SK-N-SH treated with all-trans-retinoic acid at 6 μM for 48 hours (cell line): ENCODE measurements at regions not wholly inside any gene's neighbourhood (a gene's known extent, or its start where the extent isn't known, plus 50 kb on each side); places are given as distances from the start of the nearest gene placed in this dataset.

Experiments
- ATAC-seq: fragments of 200-7000 bp; cut with Tn5 transposase; 3 replicates; pipeline ENCODE4 v1.9.1; 2020; ENCODE audit warnings: mild to moderate bottlenecking, moderate library complexity
- ARNTL ChIP-seq: fragments of 450-650 bp; formaldehyde crosslinking; IDR thresholded peaks from 2 replicates; pipeline ENCODE4 v1.5.0; 2020; ENCODE audit warnings: low read depth, mild to moderate bottlenecking, moderate library complexity, borderline replicate concordance
- BACH2 ChIP-seq: fragments of 250-450 bp; sonication (Bioruptor Pico); IDR thresholded peaks from 2 replicates; pipeline ENCODE4 v1.9.0; 2021; ENCODE audit warnings: mild to moderate bottlenecking, borderline replicate concordance
- CSDC2 ChIP-seq: fragments of 250-450 bp; sonication (Bioruptor Pico); IDR thresholded peaks from 2 replicates; pipeline ENCODE4 v1.5.0; 2020; ENCODE audit warnings: mild to moderate bottlenecking, moderate library complexity
- ESRRG ChIP-seq: fragments of 250-450 bp; sonication (Bioruptor Pico); IDR thresholded peaks from 2 replicates; pipeline ENCODE4 v1.6.1; 2021; ENCODE audit warnings: mild to moderate bottlenecking
- GLIS3 ChIP-seq: fragments of 250-450 bp; sonication (Bioruptor Pico); IDR thresholded peaks from 2 replicates; pipeline ENCODE4 v1.5.0; 2020; ENCODE audit warnings: mild to moderate bottlenecking, moderate library complexity
- ISL1 ChIP-seq: fragments of 250-450 bp; sonication (Bioruptor Pico); IDR thresholded peaks from 2 replicates; pipeline ENCODE4 v2.1.2; 2022; ENCODE audit warnings: mild to moderate bottlenecking, moderate library complexity
- OSR1 ChIP-seq: fragments of 250-450 bp; sonication (Bioruptor Pico); IDR thresholded peaks from 2 replicates; pipeline ENCODE4 v1.8.0; 2022; ENCODE audit warnings: moderate library complexity, mild to moderate bottlenecking, inconsistent platforms
- PATZ1 ChIP-seq: fragments of 250-450 bp; sonication (Bioruptor Pico); IDR thresholded peaks from 2 replicates; pipeline ENCODE4 v1.8.0; 2020; ENCODE audit warnings: mild to moderate bottlenecking, moderate library complexity, borderline replicate concordance
- POU6F1 ChIP-seq: fragments of 250-450 bp; sonication (Bioruptor Pico); IDR thresholded peaks from 2 replicates; pipeline ENCODE4 v1.8.0; 2021; ENCODE audit warnings: low read depth, mild to moderate bottlenecking, moderate library complexity, borderline replicate concordance
- PPARA ChIP-seq: fragments of 250-450 bp; sonication (Bioruptor Pico); IDR thresholded peaks from 2 replicates; pipeline ENCODE4 v1.5.0; 2020; ENCODE audit warnings: mild to moderate bottlenecking, borderline replicate concordance
- RARB ChIP-seq: fragments of 250-450 bp; sonication (Bioruptor Pico); IDR thresholded peaks from 2 replicates; pipeline ENCODE4 v1.8.0; 2021; ENCODE audit warnings: mild to moderate bottlenecking, moderate library complexity
- SNAI2 ChIP-seq: fragments of 250-450 bp; sonication (Bioruptor Pico); IDR thresholded peaks from 2 replicates; pipeline ENCODE4 v1.5.0; 2020; ENCODE audit warnings: mild to moderate bottlenecking, moderate library complexity
- TCF4 ChIP-seq: fragments of 250-450 bp; sonication (Bioruptor Pico); IDR thresholded peaks from 2 replicates; pipeline ENCODE4 v1.8.0; 2021; ENCODE audit warnings: mild to moderate bottlenecking, moderate library complexity, borderline replicate concordance
- TOX ChIP-seq: fragments of 250-450 bp; sonication (Bioruptor Pico); IDR thresholded peaks from 2 replicates; pipeline ENCODE4 v1.8.0; 2021; ENCODE audit warnings: mild to moderate bottlenecking, moderate library complexity, borderline replicate concordance
- TSHZ2 ChIP-seq: fragments of 250-450 bp; sonication (Bioruptor Pico); IDR thresholded peaks from 2 replicates; pipeline ENCODE4 v1.5.0; 2020; ENCODE audit warnings: mild to moderate bottlenecking, moderate library complexity
- ZFP3 ChIP-seq: fragments of 250-450 bp; sonication (Bioruptor Pico); IDR thresholded peaks from 2 replicates; pipeline ENCODE4 v1.5.0; 2020; ENCODE audit warnings: mild to moderate bottlenecking, moderate library complexity
- ZFP30 ChIP-seq: fragments of 450-650 bp; formaldehyde crosslinking; IDR thresholded peaks from 2 replicates; pipeline ENCODE4 v1.5.0; 2022; ENCODE audit warnings: mild to moderate bottlenecking, moderate library complexity
- ZNF565 ChIP-seq: fragments of 450-650 bp; formaldehyde crosslinking; conservative IDR thresholded peaks from 2 replicates; pipeline ENCODE4 v1.5.0; 2020; ENCODE audit warnings: low read depth, mild to moderate bottlenecking, moderate library complexity
- ZNF70 ChIP-seq: fragments of 450-650 bp; formaldehyde crosslinking; IDR thresholded peaks from 2 replicates; pipeline ENCODE4 v1.5.0; 2020; ENCODE audit warnings: mild to moderate bottlenecking, moderate library complexity
- ZNF8 ChIP-seq: fragments of 450-650 bp; formaldehyde crosslinking; IDR thresholded peaks from 2 replicates; pipeline ENCODE4 v1.5.0; 2020; ENCODE audit warnings: mild to moderate bottlenecking, moderate library complexity
- TF ChIP-seq, protein P1 (sequence below): fragments of 250-450 bp; sonication (Bioruptor Pico); IDR thresholded peaks from 2 replicates; pipeline ENCODE4 v1.5.1; 2021; ENCODE audit warnings: mild to moderate bottlenecking, moderate library complexity
- TF ChIP-seq, protein P2 (sequence below): fragments of 250-450 bp; sonication (Bioruptor Pico); IDR thresholded peaks from 2 replicates; pipeline ENCODE4 v1.5.1; 2020; ENCODE audit warnings: low read depth, mild to moderate bottlenecking, moderate library complexity

GRCh38 chr6:132909742-132910141 is 95.4 kb downstream of the RPS12 start:
- TF ChIP-seq ZFP30 (no peak), ZNF70 (no peak), ZNF565 (CRISPR knock-in tag) (no peak), ZFP3 (CRISPR knock-in tag) (no peak), POU6F1 (CRISPR knock-in tag) (no peak), ARNTL (no peak), PPARA (CRISPR knock-in tag) (no peak), OSR1 (CRISPR knock-in tag) (no peak), RARB (CRISPR knock-in tag) (no peak), TSHZ2 (no peak), ESRRG (CRISPR knock-in tag) (no peak), TOX (CRISPR knock-in tag) (no peak), SNAI2 (CRISPR knock-in tag) (no peak), ISL1 (CRISPR knock-in tag) (no peak), PATZ1 (CRISPR knock-in tag) (no peak), ZNF8 (CRISPR knock-in tag) (no peak)
- TF ChIP-seq, protein P1, sequence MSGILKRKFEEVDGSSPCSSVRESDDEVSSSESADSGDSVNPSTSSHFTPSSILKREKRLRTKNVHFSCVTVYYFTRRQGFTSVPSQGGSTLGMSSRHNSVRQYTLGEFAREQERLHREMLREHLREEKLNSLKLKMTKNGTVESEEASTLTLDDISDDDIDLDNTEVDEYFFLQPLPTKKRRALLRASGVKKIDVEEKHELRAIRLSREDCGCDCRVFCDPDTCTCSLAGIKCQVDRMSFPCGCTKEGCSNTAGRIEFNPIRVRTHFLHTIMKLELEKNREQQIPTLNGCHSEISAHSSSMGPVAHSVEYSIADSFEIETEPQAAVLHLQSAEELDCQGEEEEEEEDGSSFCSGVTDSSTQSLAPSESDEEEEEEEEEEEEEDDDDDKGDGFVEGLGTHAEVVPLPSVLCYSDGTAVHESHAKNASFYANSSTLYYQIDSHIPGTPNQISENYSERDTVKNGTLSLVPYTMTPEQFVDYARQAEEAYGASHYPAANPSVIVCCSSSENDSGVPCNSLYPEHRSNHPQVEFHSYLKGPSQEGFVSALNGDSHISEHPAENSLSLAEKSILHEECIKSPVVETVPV (CRISPR knock-in tag), result no peak
- TF ChIP-seq, protein P2, sequence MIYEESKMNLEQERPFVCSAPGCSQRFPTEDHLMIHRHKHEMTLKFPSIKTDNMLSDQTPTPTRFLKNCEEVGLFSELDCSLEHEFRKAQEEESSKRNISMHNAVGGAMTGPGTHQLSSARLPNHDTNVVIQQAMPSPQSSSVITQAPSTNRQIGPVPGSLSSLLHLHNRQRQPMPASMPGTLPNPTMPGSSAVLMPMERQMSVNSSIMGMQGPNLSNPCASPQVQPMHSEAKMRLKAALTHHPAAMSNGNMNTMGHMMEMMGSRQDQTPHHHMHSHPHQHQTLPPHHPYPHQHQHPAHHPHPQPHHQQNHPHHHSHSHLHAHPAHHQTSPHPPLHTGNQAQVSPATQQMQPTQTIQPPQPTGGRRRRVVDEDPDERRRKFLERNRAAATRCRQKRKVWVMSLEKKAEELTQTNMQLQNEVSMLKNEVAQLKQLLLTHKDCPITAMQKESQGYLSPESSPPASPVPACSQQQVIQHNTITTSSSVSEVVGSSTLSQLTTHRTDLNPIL, result no peak
- no peak for ATAC-seq

DNA sequence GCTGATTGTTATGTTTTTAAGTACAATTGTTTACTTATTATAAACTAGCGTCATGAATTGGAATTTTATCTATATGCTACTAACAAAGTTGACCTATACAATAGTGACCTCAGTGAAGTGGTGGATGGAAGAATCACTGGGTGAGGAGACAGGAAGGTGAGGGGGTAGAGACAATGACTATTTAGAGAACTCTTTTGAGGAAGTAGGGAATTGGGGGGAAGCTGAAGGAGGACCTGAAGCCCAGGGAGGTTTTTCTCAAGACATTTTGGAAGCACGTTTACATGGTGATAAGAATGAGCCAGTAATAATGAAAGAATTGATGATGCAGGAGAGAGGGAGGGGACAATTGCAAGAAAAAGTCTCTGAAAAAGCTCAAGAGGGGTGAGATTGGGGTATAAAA is 96.4 kb downstream of the RPS12 start:
- no peak for ATAC-seq
- TF ChIP-seq ZNF565 (CRISPR knock-in tag) (no peak), ISL1 (CRISPR knock-in tag) (no peak), CSDC2 (CRISPR knock-in tag) (no peak), ESRRG (CRISPR knock-in tag) (no peak), OSR1 (CRISPR knock-in tag) (no peak), POU6F1 (CRISPR knock-in tag) (no peak), SNAI2 (CRISPR knock-in tag) (no peak), BACH2 (no peak), ZFP3 (CRISPR knock-in tag) (no peak), ZNF70 (no peak), PATZ1 (CRISPR knock-in tag) (no peak), PPARA (CRISPR knock-in tag) (no peak), RARB (CRISPR knock-in tag) (no peak), TCF4 (CRISPR knock-in tag) (no peak), TSHZ2 (no peak), GLIS3 (CRISPR knock-in tag) (no peak), TOX (CRISPR knock-in tag) (no peak)
- TF ChIP-seq, protein P2, result no peak
